NCI-H446 treated with DMSO at 0.1 percent for 48 hours (cell line): ENCODE measurements at regions not wholly inside any gene's neighbourhood (a gene's known extent, or its start where the extent isn't known, plus 50 kb on each side); places are given as distances from the start of the nearest gene placed in this dataset.

ENCODE experiments used
- DNase-seq: peaks from one replicate; lab custom pipeline; 2025; lab: John Stamatoyannopoulos, UW

- DNase-seq, result no peak
Measured at GRCh38 chr5:124583469-124584350, 162.7 kb downstream of the ZNF608 start.

- peak; percentile 70 for DNase-seq
Measured at GRCh38 chr5:124582561-124582840, 163.9 kb downstream of the ZNF608 start.

GRCh38 chr5:124581738-124582560 lies 164.5 kb downstream of the ZNF608 start:
- DNase-seq, result no peak

GRCh38 chr5:124580925-124581737 lies 165.3 kb downstream of the ZNF608 start:
- no peak for DNase-seq

- no peak for DNase-seq
Measured at GRCh38 chr5:124580512-124580911, 165.9 kb downstream of the ZNF608 start.

GRCh38 chr5:124576848-124577409 lies 169.5 kb downstream of the ZNF608 start:
- DNase-seq, result no peak

GRCh38 chr5:124575725-124576124 lies 170.7 kb downstream of the ZNF608 start:
- DNase-seq, result no peak

GRCh38 chr5:124574521-124575436 lies 171.7 kb downstream of the ZNF608 start:
- no peak for DNase-seq

- no peak for DNase-seq
Measured at GRCh38 chr5:124572971-124573370, 173.5 kb downstream of the ZNF608 start.

- DNase-seq, result no peak
Measured at GRCh38 chr5:124570285-124571035, 176.0 kb downstream of the ZNF608 start.

GRCh38 chr5:124566875-124567450 lies 179.5 kb downstream of the ZNF608 start:
- DNase-seq, result no peak

GRCh38 chr5:124561451-124561850 lies 185.0 kb downstream of the ZNF608 start:
- DNase-seq, result no peak

GRCh38 chr5:124560370-124560769 lies 186.1 kb downstream of the ZNF608 start:
- DNase-seq, result no peak

- no peak for DNase-seq
Measured at GRCh38 chr5:124557761-124558160, 188.7 kb downstream of the ZNF608 start.

GRCh38 chr5:124554746-124555578 lies 191.5 kb downstream of the ZNF608 start:
- no peak for DNase-seq

- no peak for DNase-seq
Measured at GRCh38 chr5:124553911-124554310, 192.5 kb downstream of the ZNF608 start.

GRCh38 chr5:124552526-124552925 lies 193.9 kb downstream of the ZNF608 start:
- DNase-seq, result no peak

- DNase-seq, result no peak
Measured at GRCh38 chr5:124551939-124552279, 194.5 kb downstream of the ZNF608 start.

- no peak for DNase-seq
Measured at GRCh38 chr5:124550731-124551130, 195.7 kb downstream of the ZNF608 start.
